HEK293T (cell line): ENCODE measurements at regions not wholly inside any gene's neighbourhood (a gene's known extent, or its start where the extent isn't known, plus 50 kb on each side); places are given as distances from the start of the nearest gene placed in this dataset.

ENCODE experiments used
- ARNT ChIP-seq: fragments of 450-650 bp; IDR thresholded peaks from 2 replicates; pipeline ENCODE4 v1.6.1; 2017; ENCODE audit warnings: mild to moderate bottlenecking
- BHLHE40 ChIP-seq: fragments of 450-650 bp; IDR thresholded peaks from 2 replicates; pipeline ENCODE4 v1.6.1; 2016; ENCODE audit warnings: mild to moderate bottlenecking, moderate library complexity, borderline replicate concordance
- ELF4 ChIP-seq: fragments of 450-650 bp; IDR thresholded peaks from 2 replicates; pipeline ENCODE4 v1.6.1; 2017; ENCODE audit warnings: antibody characterized with exemption
- FOXK2 ChIP-seq: fragments of 450-650 bp; IDR thresholded peaks from 2 replicates; pipeline ENCODE4 v1.6.1; 2016; ENCODE audit warnings: mild to moderate bottlenecking
- PKNOX1 ChIP-seq: fragments of 450-650 bp; IDR thresholded peaks from 2 replicates; pipeline ENCODE4 v1.6.1; 2016
- SP1 ChIP-seq: fragments of 450-650 bp; IDR thresholded peaks from 2 replicates; pipeline ENCODE4 v1.6.1; 2017
- SUZ12 ChIP-seq: fragments of 450-650 bp; IDR thresholded peaks from 2 replicates; pipeline ENCODE4 v1.6.1; 2016; ENCODE audit warnings: mild to moderate bottlenecking

GRCh38 chr20:52800734-52801627 lies 171.2 kb upstream of the TSHZ2 start:
- TF ChIP-seq ARNT (no peak), FOXK2 (no peak), ELF4 (no peak), SUZ12 (no peak), BHLHE40 (no peak), PKNOX1 (no peak), SP1 (no peak)
